Loucy (cell line): ENCODE measurements at regions not wholly inside any gene's neighbourhood (a gene's known extent, or its start where the extent isn't known, plus 50 kb on each side); places are given as distances from the start of the nearest gene placed in this dataset.

ENCODE experiments used
- H2AFZ ChIP-seq: fragments of 200-600 bp; sonication (generic); 2 replicates; pipeline ENCODE4 v1.6.0; 2016; ENCODE audit warnings: antibody characterized with exemption, mild to moderate bottlenecking, low read length, moderate library complexity
- H3F3A ChIP-seq: fragments of 200-600 bp; 2 replicates; pipeline ENCODE4 v1.6.0; 2016; ENCODE audit warnings: antibody characterized with exemption, low read depth, mild to moderate bottlenecking
- H3K27me3 ChIP-seq: fragments of 200-600 bp; sonication (generic); 2 replicates; pipeline ENCODE4 v1.6.1; 2014; ENCODE audit warnings: low read length, mild to moderate bottlenecking; ENCODE audit not compliant: insufficient read depth, poor library complexity, severe bottlenecking
- H3K36me3 ChIP-seq: fragments of 200-600 bp; sonication (generic); 2 replicates; pipeline ENCODE4 v1.6.1; 2016; ENCODE audit warnings: low read length; ENCODE audit not compliant: insufficient read depth
- H3K4me1 ChIP-seq: fragments of 200-600 bp; sonication (generic); 2 replicates; pipeline ENCODE4 v1.5.1; 2014; ENCODE audit warnings: low read length, mild to moderate bottlenecking; ENCODE audit not compliant: insufficient read depth, poor library complexity, severe bottlenecking
- H3K4me2 ChIP-seq: fragments of 200-600 bp; sonication (generic); 2 replicates; pipeline ENCODE4 v1.6.0; 2014; ENCODE audit warnings: antibody characterized with exemption, low read length, low read depth, mild to moderate bottlenecking; ENCODE audit not compliant: poor library complexity, severe bottlenecking
- H3K4me3 ChIP-seq: fragments of 200-600 bp; sonication (generic); 2 replicates; pipeline ENCODE4 v1.5.1; 2014; ENCODE audit warnings: low read length, mild to moderate bottlenecking, mixed read lengths; ENCODE audit not compliant: poor library complexity, severe bottlenecking
- H3K79me2 ChIP-seq: fragments of 200-600 bp; sonication (generic); 2 replicates; pipeline ENCODE4 v1.6.1; 2014; ENCODE audit warnings: low read length; ENCODE audit not compliant: insufficient read depth
- H3K9ac ChIP-seq: fragments of 200-600 bp; sonication (generic); 2 replicates; pipeline ENCODE4 v1.6.0; 2014; ENCODE audit warnings: mild to moderate bottlenecking, low read depth, low read length, moderate library complexity; ENCODE audit not compliant: poor library complexity, severe bottlenecking
- H3K9me2 ChIP-seq: fragments of 200-600 bp; sonication (generic); replicated peaks from 2 replicates; pipeline ENCODE4 v1.6.1; 2016; ENCODE audit warnings: low read depth, low read length, mixed read lengths
- H3K9me3 ChIP-seq: fragments of 200-600 bp; sonication (generic); 2 replicates; pipeline ENCODE4 v1.6.1; 2014; ENCODE audit warnings: mild to moderate bottlenecking, antibody characterized with exemption, low read length, low read depth; ENCODE audit not compliant: insufficient read depth
- H4K20me1 ChIP-seq: fragments of 200-600 bp; sonication (generic); 2 replicates; pipeline ENCODE4 v1.6.0; 2014; ENCODE audit warnings: antibody characterized with exemption, low read length, mild to moderate bottlenecking; ENCODE audit not compliant: insufficient read depth, poor library complexity, severe bottlenecking
- CTCF ChIP-seq: fragments of 200-600 bp; sonication (generic); conservative IDR thresholded peaks from 2 replicates; pipeline ENCODE4 v1.5.1; 2014; ENCODE audit warnings: mild to moderate bottlenecking, antibody characterized with exemption, low read length
- EZH2phosphoT487 ChIP-seq: fragments of 200-600 bp; IDR thresholded peaks from 2 replicates; pipeline ENCODE4 v1.6.1; 2018; ENCODE audit warnings: antibody characterized with exemption, mild to moderate bottlenecking, moderate library complexity, borderline replicate concordance

- H3K9me3 ChIP-seq: no peaks in the 10 kb centered on the region
- H3K27me3 ChIP-seq: no peaks in the 10 kb centered on the region
- H3K36me3 ChIP-seq: no peaks in the 10 kb centered on the region
- no peak overlapping the region for H3K9ac ChIP-seq
- H3K4me3 ChIP-seq: no peak overlapping the region
- no peaks in the 10 kb centered on the region for H4K20me1 ChIP-seq
- no peaks in the 10 kb centered on the region for H3K4me1 ChIP-seq
- H3K79me2 ChIP-seq: no peaks in the 10 kb centered on the region
- H3K4me2 ChIP-seq: no peak overlapping the region
- no peak overlapping the region for H2AFZ ChIP-seq
- H3K9me2 ChIP-seq: no peaks in the 10 kb centered on the region
- H3F3A ChIP-seq: no peaks in the 10 kb centered on the region
- no peak for TF ChIP-seq CTCF
- TF ChIP-seq EZH2phosphoT487: no peak
Observed at GRCh38 chr13:73245246-73245645, 186.4 kb downstream of the KLF5 start.

- Histone ChIP-seq H3F3A (no peaks in the 10 kb centered on the region), H3K9ac (no peak overlapping the region), H3K4me1 (no peaks in the 10 kb centered on the region), H3K9me3 (no peaks in the 10 kb centered on the region), H3K79me2 (no peaks in the 10 kb centered on the region), H4K20me1 (no peaks in the 10 kb centered on the region), H3K4me3 (no peak overlapping the region), H3K4me2 (no peak overlapping the region), H3K36me3 (no peaks in the 10 kb centered on the region), H2AFZ (no peak overlapping the region), H3K9me2 (no peaks in the 10 kb centered on the region), H3K27me3 (no peaks in the 10 kb centered on the region)
- TF ChIP-seq EZH2phosphoT487 (no peak), CTCF (no peak)
Observed at GRCh38 chr13:73244467-73244866, 185.7 kb downstream of the KLF5 start.

- Histone ChIP-seq H3K27me3 (no peaks in the 10 kb centered on the region), H3K9ac (no peak overlapping the region), H3K4me3 (no peak overlapping the region), H2AFZ (no peak overlapping the region), H3K4me2 (no peak overlapping the region), H3K9me3 (no peaks in the 10 kb centered on the region), H3F3A (no peaks in the 10 kb centered on the region), H4K20me1 (no peaks in the 10 kb centered on the region), H3K9me2 (no peaks in the 10 kb centered on the region), H3K79me2 (no peaks in the 10 kb centered on the region), H3K4me1 (no peaks in the 10 kb centered on the region), H3K36me3 (no peaks in the 10 kb centered on the region)
- TF ChIP-seq EZH2phosphoT487: no peak
- no peak for TF ChIP-seq CTCF
Observed at GRCh38 chr13:73242515-73243015, 183.8 kb downstream of the KLF5 start.
